HepG2 (cell line): ENCODE measurements at regions not wholly inside any gene's neighbourhood (a gene's known extent, or its start where the extent isn't known, plus 50 kb on each side); places are given as distances from the start of the nearest gene placed in this dataset.

Source experiments
- AHR ChIP-seq: IDR thresholded peaks from 2 replicates; pipeline ENCODE4 v1.6.1; 2018; ENCODE audit warnings: missing genetic modification reagents, missing compliant biosample characterization
- CBX2 ChIP-seq, 2 experiments: fragments of 200-600 bp in 1 of 2; sonication (generic); formaldehyde crosslinking in 1 of 2; IDR thresholded peaks; 2 replicates each; pipeline versions ENCODE4 v1.7.0 to v1.8.1; 2018 to 2022; ENCODE audit warnings: low read depth in 2 of 2, low read length in 1 of 2, mild to moderate bottlenecking in 1 of 2, missing genetic modification reagents in 1 of 2
- CBX5 ChIP-seq: sonication (generic); formaldehyde crosslinking; IDR thresholded peaks from 2 replicates; pipeline ENCODE4 v1.4.0; 2020; ENCODE audit warnings: missing genetic modification reagents, borderline replicate concordance
- CCAR2 ChIP-seq: fragments of 200-400 bp; formaldehyde crosslinking; optimal IDR thresholded peaks from 2 replicates; pipeline ENCODE3; 2018; ENCODE audit warnings: low read depth, mild to moderate bottlenecking, low read length, moderate library complexity
- ELF4 ChIP-seq: sonication (generic); formaldehyde crosslinking; IDR thresholded peaks from 2 replicates; pipeline ENCODE4 v1.5.0; 2020; ENCODE audit warnings: missing genetic modification reagents, mild to moderate bottlenecking, moderate library complexity, borderline replicate concordance
- MBNL3 ChIP-seq: fragments of 250-450 bp; sonication (Bioruptor Pico); conservative IDR thresholded peaks from 2 replicates; pipeline ENCODE4 v1.8.0; 2022; ENCODE audit warnings: mild to moderate bottlenecking, inconsistent platforms
- MEIS1 ChIP-seq: sonication (generic); formaldehyde crosslinking; IDR thresholded peaks from 2 replicates; pipeline ENCODE4 v1.9.0; 2021; ENCODE audit warnings: mild to moderate bottlenecking, missing genetic modification reagents, moderate library complexity, borderline replicate concordance
- MYC ChIP-seq: sonication (generic); formaldehyde crosslinking; IDR thresholded peaks from 2 replicates; pipeline ENCODE4 v1.9.0; 2021; ENCODE audit warnings: missing genetic modification reagents, borderline replicate concordance
- PCBP1 ChIP-seq: fragments of 200-400 bp; formaldehyde crosslinking; IDR thresholded peaks from 2 replicates; pipeline ENCODE4 v1.6.1; 2017; ENCODE audit warnings: mild to moderate bottlenecking, low read depth, low read length, borderline replicate concordance
- POLR2AphosphoS5 ChIP-seq: IDR thresholded peaks from 2 replicates; pipeline ENCODE4 v1.6.1; 2012; ENCODE audit warnings: low read depth, low read length
- PRPF4 ChIP-seq: fragments of 200-400 bp; formaldehyde crosslinking; IDR thresholded peaks from 2 replicates; pipeline ENCODE4 v1.6.1; 2016; ENCODE audit warnings: low read length, low read depth; ENCODE audit not compliant: poor library complexity, severe bottlenecking
- RELA ChIP-seq: sonication (generic); formaldehyde crosslinking; IDR thresholded peaks from 2 replicates; pipeline ENCODE4 v1.4.0; 2020; ENCODE audit warnings: missing genetic modification reagents
- RXRA ChIP-seq: sonication (generic); formaldehyde crosslinking; IDR thresholded peaks from 2 replicates; pipeline ENCODE4 v1.5.1; 2020; ENCODE audit warnings: missing genetic modification reagents
- SATB2 ChIP-seq: sonication (generic); formaldehyde crosslinking; IDR thresholded peaks from 2 replicates; pipeline ENCODE4 v1.5.0; 2020; ENCODE audit warnings: missing genetic modification reagents
- SETDB1 ChIP-seq: sonication (generic); formaldehyde crosslinking; IDR thresholded peaks from 2 replicates; pipeline ENCODE4 v1.5.1; 2020; ENCODE audit warnings: missing genetic modification reagents, mild to moderate bottlenecking, borderline replicate concordance
- SOX6 ChIP-seq, 2 experiments: fragments of 450-650 bp in 1 of 2; sonication (generic) in 1 of 2; formaldehyde crosslinking in 1 of 2; IDR thresholded peaks; 2 replicates each; pipeline versions ENCODE4 v1.4.0 to v1.6.1; 2017 to 2020; ENCODE audit warnings: antibody characterized with exemption in 1 of 2, mild to moderate bottlenecking in 1 of 2, missing genetic modification reagents in 1 of 2
- ZBTB26 ChIP-seq: IDR thresholded peaks from 2 replicates; pipeline ENCODE4 v1.6.1; 2016; ENCODE audit warnings: missing compliant biosample characterization, missing genetic modification reagents, borderline replicate concordance
- ZNF207 ChIP-seq: fragments of 450-650 bp; IDR thresholded peaks from 2 replicates; pipeline ENCODE4 v1.6.1; 2016; ENCODE audit warnings: antibody characterized with exemption, borderline replicate concordance
- ZNF34 ChIP-seq: sonication (generic); formaldehyde crosslinking; IDR thresholded peaks from 2 replicates; pipeline ENCODE4 v1.4.0; 2020; ENCODE audit warnings: mild to moderate bottlenecking, missing genetic modification reagents, borderline replicate concordance
- ZNF543 ChIP-seq: sonication (generic); formaldehyde crosslinking; IDR thresholded peaks from 2 replicates; pipeline ENCODE4 v1.4.0; 2020; ENCODE audit warnings: mild to moderate bottlenecking, missing genetic modification reagents
- ZNF770 ChIP-seq: sonication (generic); formaldehyde crosslinking; IDR thresholded peaks from 2 replicates; pipeline ENCODE4 v1.5.0; 2020; ENCODE audit warnings: mild to moderate bottlenecking, missing genetic modification reagents
- TF ChIP-seq, protein P1 (sequence below): sonication (generic); formaldehyde crosslinking; IDR thresholded peaks from 2 replicates; pipeline ENCODE4 v1.4.0; 2020; ENCODE audit warnings: missing genetic modification reagents
- TF ChIP-seq, protein P2 (sequence below): sonication (generic); formaldehyde crosslinking; IDR thresholded peaks from 2 replicates; pipeline ENCODE4 v1.4.0; 2020; ENCODE audit warnings: missing genetic modification reagents, mild to moderate bottlenecking, borderline replicate concordance

DNA sequence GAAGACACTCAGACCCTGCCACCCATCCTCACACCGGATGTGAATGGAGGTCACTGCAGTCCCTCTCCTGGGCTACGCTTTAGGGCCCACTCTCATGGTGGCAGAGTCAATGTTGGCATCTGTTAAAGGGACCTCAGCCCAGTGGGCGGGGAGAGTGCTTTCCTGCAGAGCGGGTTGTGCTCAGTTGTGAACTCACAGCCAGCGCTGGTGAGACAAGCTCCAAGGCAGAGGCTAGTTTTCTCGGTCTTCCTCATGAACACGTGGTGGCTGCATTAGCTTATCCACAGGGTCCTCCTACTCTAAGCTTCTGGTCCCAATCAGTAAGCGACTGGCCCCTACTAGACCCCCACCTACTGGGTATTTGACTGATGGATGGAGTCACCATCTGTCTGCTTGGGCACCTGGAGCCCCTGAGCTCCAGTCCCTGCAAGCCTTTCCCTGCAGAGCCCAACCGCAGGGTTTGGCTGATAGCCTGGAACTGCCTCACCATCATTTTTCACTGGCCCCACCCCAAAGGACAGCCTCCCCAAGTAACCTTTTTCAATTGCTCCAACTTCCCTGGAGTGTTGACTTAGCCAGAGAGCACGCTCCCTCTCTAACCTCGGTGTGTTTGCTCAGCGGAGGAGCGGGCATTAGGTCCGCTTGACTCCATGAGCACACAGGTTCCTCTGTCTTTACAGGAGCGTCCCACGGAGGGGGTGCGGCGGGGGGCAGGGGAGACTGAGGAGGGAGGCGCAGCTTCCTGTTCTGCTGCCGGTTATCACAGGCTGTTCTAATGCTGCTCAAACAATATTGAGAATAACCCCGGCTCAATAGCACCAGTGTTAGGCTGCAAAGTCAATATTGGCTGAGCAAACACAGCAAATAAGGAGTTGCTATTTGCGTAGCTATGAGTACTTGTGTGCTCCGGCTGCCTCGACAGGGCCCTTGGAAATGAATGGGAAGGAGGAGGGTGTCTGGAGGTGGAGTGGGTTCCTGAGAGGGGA lies 141.7 kb downstream of the RPLP1 start (continued):
- TF ChIP-seq MYC = peak; percentile 65; the same call in 1 of the 2 replicates
- TF ChIP-seq PCBP1 = no peak
- peak; percentile 79 for TF ChIP-seq MEIS1
- TF ChIP-seq CCAR2 = no peak
- TF ChIP-seq CBX2 (IDR thresholded peaks at IDR 0.05; ENCODE audit: low read depth, low read length) = no peak; the same call in 1 of the 2 replicates
- TF ChIP-seq CBX2 (CRISPR knock-in tag; IDR thresholded peaks at IDR 0.05; ENCODE audit: low read depth) = peak; percentile 86; the same call in 1 of the 2 replicates
- TF ChIP-seq ELF4 (CRISPR knock-in tag) = peak; percentile 74; the same call in 1 of the 2 replicates
- no peak for TF ChIP-seq ZNF207
- no peak for TF ChIP-seq RELA (CRISPR knock-in tag)
- TF ChIP-seq PRPF4 = peak; percentile 72
- no peak for TF ChIP-seq ZBTB26 (CRISPR knock-in tag)
- no peak for TF ChIP-seq POLR2AphosphoS5
- no peak for TF ChIP-seq ZNF34 (CRISPR knock-in tag)
- TF ChIP-seq SATB2 = peak; percentile 58; the same call in 1 of the 2 replicates
- peak; percentile 45 for TF ChIP-seq ZNF770
- TF ChIP-seq MBNL3 = no peak
- TF ChIP-seq SETDB1 (CRISPR knock-in tag) = no peak
- peak; percentile 91; the same call in 1 of the 2 replicates for TF ChIP-seq CBX5
- TF ChIP-seq SOX6 (IDR thresholded peaks at IDR 0.05) = no peak
- peak; percentile 98 for TF ChIP-seq SOX6 (CRISPR knock-in tag; IDR thresholded peaks at IDR 0.05)
- TF ChIP-seq, protein P1, sequence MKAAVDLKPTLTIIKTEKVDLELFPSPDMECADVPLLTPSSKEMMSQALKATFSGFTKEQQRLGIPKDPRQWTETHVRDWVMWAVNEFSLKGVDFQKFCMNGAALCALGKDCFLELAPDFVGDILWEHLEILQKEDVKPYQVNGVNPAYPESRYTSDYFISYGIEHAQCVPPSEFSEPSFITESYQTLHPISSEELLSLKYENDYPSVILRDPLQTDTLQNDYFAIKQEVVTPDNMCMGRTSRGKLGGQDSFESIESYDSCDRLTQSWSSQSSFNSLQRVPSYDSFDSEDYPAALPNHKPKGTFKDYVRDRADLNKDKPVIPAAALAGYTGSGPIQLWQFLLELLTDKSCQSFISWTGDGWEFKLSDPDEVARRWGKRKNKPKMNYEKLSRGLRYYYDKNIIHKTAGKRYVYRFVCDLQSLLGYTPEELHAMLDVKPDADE (CRISPR knock-in tag) = no peak
- peak; percentile 90 for TF ChIP-seq RXRA (CRISPR knock-in tag)
- peak; percentile 53; the same call in 1 of the 2 replicates for TF ChIP-seq AHR (CRISPR knock-in tag)
- TF ChIP-seq ZNF543 (CRISPR knock-in tag) = no peak
- TF ChIP-seq, protein P2, sequence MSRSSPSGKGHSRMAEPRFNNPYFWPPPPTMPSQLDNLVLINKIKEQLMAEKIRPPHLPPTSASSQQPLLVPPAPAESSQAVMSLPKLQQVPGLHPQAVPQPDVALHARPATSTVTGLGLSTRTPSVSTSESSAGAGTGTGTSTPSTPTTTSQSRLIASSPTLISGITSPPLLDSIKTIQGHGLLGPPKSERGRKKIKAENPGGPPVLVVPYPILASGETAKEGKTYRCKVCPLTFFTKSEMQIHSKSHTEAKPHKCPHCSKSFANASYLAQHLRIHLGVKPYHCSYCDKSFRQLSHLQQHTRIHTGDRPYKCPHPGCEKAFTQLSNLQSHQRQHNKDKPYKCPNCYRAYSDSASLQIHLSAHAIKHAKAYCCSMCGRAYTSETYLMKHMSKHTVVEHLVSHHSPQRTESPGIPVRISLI = peak; percentile 98
